KMS-11 (cell line): ENCODE measurements at regions not wholly inside any gene's neighbourhood (a gene's known extent, or its start where the extent isn't known, plus 50 kb on each side); places are given as distances from the start of the nearest gene placed in this dataset.

Experiments used
- H2AFZ ChIP-seq: fragments of 200-600 bp; sonication (generic); 2 replicates; pipeline ENCODE4 v1.6.1; 2016; ENCODE audit warnings: antibody characterized with exemption, mixed run types, low read depth
- H3K27ac ChIP-seq: fragments of 200-600 bp; sonication (generic); 2 replicates; pipeline ENCODE4 v1.6.1; 2016; ENCODE audit warnings: mild to moderate bottlenecking, mixed run types
- H3K27me3 ChIP-seq: fragments of 200-600 bp; sonication (generic); 2 replicates; pipeline ENCODE4 v1.6.1; 2017; ENCODE audit warnings: mild to moderate bottlenecking, low read depth, mixed run types, moderate library complexity; ENCODE audit not compliant: insufficient read depth
- H3K36me3 ChIP-seq: fragments of 200-600 bp; sonication (generic); 2 replicates; pipeline ENCODE4 v1.6.1; 2017; ENCODE audit warnings: mild to moderate bottlenecking, mixed run types; ENCODE audit not compliant: insufficient read depth
- H3K4me1 ChIP-seq: fragments of 200-600 bp; sonication (generic); 2 replicates; pipeline ENCODE4 v1.6.1; 2016; ENCODE audit warnings: mild to moderate bottlenecking, low read depth, mixed run types; ENCODE audit not compliant: poor library complexity, severe bottlenecking
- H3K4me2 ChIP-seq: fragments of 200-600 bp; sonication (generic); 2 replicates; pipeline ENCODE4 v1.7.0; 2016; ENCODE audit warnings: mild to moderate bottlenecking, mixed run types
- H3K4me3 ChIP-seq: fragments of 200-600 bp; sonication (generic); IDR thresholded peaks from 2 replicates; pipeline ENCODE4 v1.6.1; 2017; ENCODE audit warnings: low read depth, low read length, mixed read lengths; ENCODE audit not compliant: insufficient read depth
- H3K79me2 ChIP-seq: fragments of 200-600 bp; sonication (generic); 2 replicates; pipeline ENCODE4 v1.6.1; 2016; ENCODE audit warnings: low read depth, mixed run types; ENCODE audit not compliant: insufficient read depth
- H3K9ac ChIP-seq: fragments of 200-600 bp; sonication (generic); 2 replicates; pipeline ENCODE4 v1.6.1; 2016; ENCODE audit warnings: mild to moderate bottlenecking, mixed run types
- H4K20me1 ChIP-seq: fragments of 200-600 bp; sonication (generic); 2 replicates; pipeline ENCODE4 v1.6.1; 2016; ENCODE audit warnings: mild to moderate bottlenecking, mixed run types; ENCODE audit not compliant: insufficient read depth
- CTCF ChIP-seq: fragments of 200-600 bp; sonication (generic); conservative IDR thresholded peaks from 2 replicates; pipeline ENCODE4 v1.6.1; 2017; ENCODE audit warnings: low read depth, mild to moderate bottlenecking, antibody characterized with exemption, low read length, moderate library complexity, mixed read lengths

GRCh38 chr18:56505293-56505692, 133.1 kb downstream of the TXNL1 start:
- TF ChIP-seq CTCF, result no peak
- H3K4me3 ChIP-seq, result no peak overlapping the region
- no peaks in the 10 kb centered on the region for H3K79me2 ChIP-seq
- no peaks in the 10 kb centered on the region for H3K27me3 ChIP-seq
- H3K4me2 ChIP-seq, result no peak overlapping the region
- H4K20me1 ChIP-seq, result no peaks in the 10 kb centered on the region
- H3K4me1 ChIP-seq, result no peaks in the 10 kb centered on the region
- H2AFZ ChIP-seq, result no peak overlapping the region
- H3K9ac ChIP-seq, result no peak overlapping the region
- no peaks in the 10 kb centered on the region for H3K36me3 ChIP-seq
- H3K27ac ChIP-seq, result no peak overlapping the region

GRCh38 chr18:56501896-56502295, 136.5 kb downstream of the TXNL1 start:
- no peak overlapping the region for H3K4me2 ChIP-seq
- H3K79me2 ChIP-seq, result no peaks in the 10 kb centered on the region
- no peak for TF ChIP-seq CTCF
- no peaks in the 10 kb centered on the region for H4K20me1 ChIP-seq
- no peak overlapping the region for H3K9ac ChIP-seq
- H3K27me3 ChIP-seq, result no peaks in the 10 kb centered on the region
- H3K36me3 ChIP-seq, result no peaks in the 10 kb centered on the region
- H3K27ac ChIP-seq, result no peak overlapping the region
- no peak overlapping the region for H3K4me3 ChIP-seq
- H3K4me1 ChIP-seq, result no peaks in the 10 kb centered on the region
- no peak overlapping the region for H2AFZ ChIP-seq

DNA sequence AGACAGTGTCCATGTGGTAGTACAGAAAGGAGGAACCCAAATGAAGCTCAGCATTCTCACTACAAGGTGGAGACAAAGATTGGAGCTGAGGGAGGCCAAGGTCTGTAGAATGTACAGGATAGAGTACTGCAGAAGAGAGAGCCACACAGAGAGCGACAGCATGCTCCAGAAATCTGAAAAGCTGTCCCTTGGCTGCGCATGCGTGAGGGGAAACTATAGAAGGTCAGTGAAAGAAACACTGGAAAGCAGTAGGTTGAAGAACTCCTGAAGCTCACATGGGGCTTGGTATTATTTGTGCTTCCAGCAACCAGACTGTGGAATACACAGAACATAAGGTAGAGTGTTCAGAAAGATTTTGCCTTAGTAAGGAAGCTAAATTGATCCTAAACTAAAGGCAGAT, 142.5 kb downstream of the TXNL1 start:
- H3K27me3 ChIP-seq, result no peaks in the 10 kb centered on the region
- H3K4me1 ChIP-seq, result no peaks in the 10 kb centered on the region
- H4K20me1 ChIP-seq, result no peaks in the 10 kb centered on the region
- H3K4me2 ChIP-seq, result no peak overlapping the region
- no peak overlapping the region for H3K9ac ChIP-seq
- no peak for TF ChIP-seq CTCF
- no peaks in the 10 kb centered on the region for H3K36me3 ChIP-seq
- no peak overlapping the region for H2AFZ ChIP-seq
- H3K4me3 ChIP-seq, result no peak overlapping the region
- H3K79me2 ChIP-seq, result no peaks in the 10 kb centered on the region
- no peak overlapping the region for H3K27ac ChIP-seq

GRCh38 chr18:56493531-56493930, 144.9 kb downstream of the TXNL1 start:
- Histone ChIP-seq H4K20me1 (no peaks in the 10 kb centered on the region), H3K4me1 (no peaks in the 10 kb centered on the region), H3K4me3 (no peak overlapping the region), H3K9ac (no peak overlapping the region), H3K27me3 (no peaks in the 10 kb centered on the region), H3K27ac (no peak overlapping the region), H3K4me2 (no peak overlapping the region), H3K79me2 (no peaks in the 10 kb centered on the region), H2AFZ (no peak overlapping the region), H3K36me3 (no peaks in the 10 kb centered on the region)
- no peak for TF ChIP-seq CTCF

- Histone ChIP-seq H3K36me3 (no peaks in the 10 kb centered on the region), H3K27ac (no peak overlapping the region), H2AFZ (no peak overlapping the region), H3K4me3 (no peak overlapping the region), H3K27me3 (no peaks in the 10 kb centered on the region), H4K20me1 (no peaks in the 10 kb centered on the region), H3K4me1 (no peaks in the 10 kb centered on the region), H3K9ac (no peak overlapping the region), H3K79me2 (no peaks in the 10 kb centered on the region), H3K4me2 (no peak overlapping the region)
- TF ChIP-seq CTCF, result no peak
Observed at GRCh38 chr18:56492136-56492535, 146.3 kb downstream of the TXNL1 start.
